ENCODE measurements at regions not wholly inside any gene's neighbourhood (a gene's known extent, or its start where the extent isn't known, plus 50 kb on each side); places are given as distances from the start of the nearest gene placed in this dataset.

DNA sequence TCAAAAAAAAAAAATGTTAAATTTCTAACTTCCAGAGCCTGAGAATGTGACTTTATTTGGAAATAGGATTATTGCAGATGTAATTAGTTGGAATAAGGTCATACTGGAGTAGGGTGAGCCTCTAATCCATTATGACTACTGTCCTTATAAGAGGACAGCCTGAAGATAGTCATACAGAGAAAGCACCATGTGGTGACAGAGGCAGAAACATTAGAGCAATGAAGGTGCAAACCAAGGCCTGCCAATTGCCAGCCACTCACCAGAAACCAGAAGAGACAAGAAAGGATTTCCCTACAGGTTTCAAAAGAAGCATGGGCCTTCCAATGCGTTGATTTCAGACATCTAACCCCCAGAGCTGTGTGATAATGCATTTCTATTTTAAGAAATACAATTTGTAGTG, 659.2 kb upstream of the CHD1 start (continued):
- TF ChIP-seq CHD7 (IDR thresholded peaks at IDR 0.05; ENCODE audit: insufficient replicate concordance, low read length): no peak
- TF ChIP-seq ATF3 (IDR thresholded peaks at IDR 0.05; ENCODE audit: insufficient read depth, low read depth, low read length): no peak
- no peak for TF ChIP-seq EP300 (IDR thresholded peaks at IDR 0.05; ENCODE audit: borderline replicate concordance in 1 of 2, low read depth in 2 of 2, low read length in 2 of 2)
- no peak for TF ChIP-seq TBP (IDR thresholded peaks at IDR 0.05; ENCODE audit: low read depth, low read length)
- no peak for TF ChIP-seq RNF2 (IDR thresholded peaks at IDR 0.05; ENCODE audit: borderline replicate concordance, low read depth, low read length, missing control alignments, poor library complexity, severe bottlenecking)
- no peak for TF ChIP-seq ASH2L (IDR thresholded peaks at IDR 0.05; ENCODE audit: low read length)
- no peak for TF ChIP-seq SIN3A (conservative IDR thresholded peaks at IDR 0.05 in 1 of 2, IDR thresholded peaks at IDR 0.05 in 1 of 2; ENCODE audit: low read depth in 1 of 2, low read length in 2 of 2)
- no peak for TF ChIP-seq BACH1 (IDR thresholded peaks at IDR 0.05; ENCODE audit: low read length)
- no peak for TF ChIP-seq POLR2AphosphoS5 (IDR thresholded peaks at IDR 0.05; ENCODE audit: low read depth, low read length)

All from H1 (cell line).